Ishikawa (cell line): ENCODE measurements at regions not wholly inside any gene's neighbourhood (a gene's known extent, or its start where the extent isn't known, plus 50 kb on each side); places are given as distances from the start of the nearest gene placed in this dataset.

ENCODE experiments used
- CEBPB ChIP-seq: IDR thresholded peaks from 2 replicates; pipeline ENCODE4 v1.6.1; 2012
- CREB1 ChIP-seq: IDR thresholded peaks from 2 replicates; pipeline ENCODE4 v1.6.1; 2012; ENCODE audit warnings: low read depth
- EGR1 ChIP-seq: IDR thresholded peaks from 2 replicates; pipeline ENCODE4 v1.6.1; 2012
- EP300 ChIP-seq: IDR thresholded peaks from 2 replicates; pipeline ENCODE4 v1.6.1; 2012; ENCODE audit warnings: borderline replicate concordance
- FOXM1 ChIP-seq: IDR thresholded peaks from 2 replicates; pipeline ENCODE4 v1.6.1; 2012; ENCODE audit warnings: low read depth, borderline replicate concordance
- NFIC ChIP-seq: IDR thresholded peaks from 2 replicates; pipeline ENCODE4 v1.6.1; 2012
- RAD21 ChIP-seq: IDR thresholded peaks from 2 replicates; pipeline ENCODE4 v1.6.1; 2012; ENCODE audit warnings: low read depth
- TAF1 ChIP-seq: IDR thresholded peaks from 2 replicates; pipeline ENCODE4 v1.6.1; 2012; ENCODE audit warnings: low read depth, mild to moderate bottlenecking
- TCF12 ChIP-seq: IDR thresholded peaks from 2 replicates; pipeline ENCODE4 v1.6.1; 2012; ENCODE audit warnings: low read depth
- TEAD4 ChIP-seq: IDR thresholded peaks from 2 replicates; pipeline ENCODE4 v1.6.1; 2012
- YY1 ChIP-seq: IDR thresholded peaks from 2 replicates; pipeline ENCODE4 v1.6.1; 2012; ENCODE audit warnings: low read depth
- ZBTB7A ChIP-seq: IDR thresholded peaks from 2 replicates; pipeline ENCODE4 v1.6.1; 2012; ENCODE audit warnings: low read depth
- TF ChIP-seq, protein P1 (sequence below): IDR thresholded peaks from 2 replicates; pipeline ENCODE4 v1.6.1; 2012; ENCODE audit warnings: low read depth, mild to moderate bottlenecking
- TF ChIP-seq, protein P2 (sequence below): IDR thresholded peaks from 2 replicates; pipeline ENCODE4 v1.6.1; 2012
- TF ChIP-seq, protein P3 (sequence below): IDR thresholded peaks from 2 replicates; pipeline ENCODE4 v1.6.1; 2012

DNA sequence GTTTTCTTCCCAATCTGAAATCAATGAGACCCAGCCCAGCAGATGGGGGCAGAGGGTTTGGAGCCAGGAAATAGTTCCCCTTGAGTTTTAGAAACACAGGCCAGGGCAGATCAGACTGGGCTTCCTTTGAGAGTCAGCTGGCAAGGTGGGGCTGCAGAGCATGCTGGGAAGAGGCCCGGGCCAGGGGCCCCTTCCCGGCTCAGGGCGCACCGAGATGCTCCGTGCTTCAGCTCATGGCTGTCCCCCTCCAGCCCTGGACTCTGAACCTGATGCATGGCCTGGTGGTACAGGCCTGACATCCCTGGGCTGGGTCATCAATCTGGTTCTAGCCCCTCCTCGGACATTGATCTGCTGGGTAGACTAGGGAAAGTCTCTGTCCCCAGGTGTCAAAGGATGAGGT, 65.1 kb upstream of the RUNX3 start:
- TF ChIP-seq CEBPB (no peak), RAD21 (no peak), TAF1 (no peak), ZBTB7A (no peak), YY1 (no peak), EGR1 (no peak), CREB1 (no peak), NFIC (no peak)
- TF ChIP-seq, protein P1, sequence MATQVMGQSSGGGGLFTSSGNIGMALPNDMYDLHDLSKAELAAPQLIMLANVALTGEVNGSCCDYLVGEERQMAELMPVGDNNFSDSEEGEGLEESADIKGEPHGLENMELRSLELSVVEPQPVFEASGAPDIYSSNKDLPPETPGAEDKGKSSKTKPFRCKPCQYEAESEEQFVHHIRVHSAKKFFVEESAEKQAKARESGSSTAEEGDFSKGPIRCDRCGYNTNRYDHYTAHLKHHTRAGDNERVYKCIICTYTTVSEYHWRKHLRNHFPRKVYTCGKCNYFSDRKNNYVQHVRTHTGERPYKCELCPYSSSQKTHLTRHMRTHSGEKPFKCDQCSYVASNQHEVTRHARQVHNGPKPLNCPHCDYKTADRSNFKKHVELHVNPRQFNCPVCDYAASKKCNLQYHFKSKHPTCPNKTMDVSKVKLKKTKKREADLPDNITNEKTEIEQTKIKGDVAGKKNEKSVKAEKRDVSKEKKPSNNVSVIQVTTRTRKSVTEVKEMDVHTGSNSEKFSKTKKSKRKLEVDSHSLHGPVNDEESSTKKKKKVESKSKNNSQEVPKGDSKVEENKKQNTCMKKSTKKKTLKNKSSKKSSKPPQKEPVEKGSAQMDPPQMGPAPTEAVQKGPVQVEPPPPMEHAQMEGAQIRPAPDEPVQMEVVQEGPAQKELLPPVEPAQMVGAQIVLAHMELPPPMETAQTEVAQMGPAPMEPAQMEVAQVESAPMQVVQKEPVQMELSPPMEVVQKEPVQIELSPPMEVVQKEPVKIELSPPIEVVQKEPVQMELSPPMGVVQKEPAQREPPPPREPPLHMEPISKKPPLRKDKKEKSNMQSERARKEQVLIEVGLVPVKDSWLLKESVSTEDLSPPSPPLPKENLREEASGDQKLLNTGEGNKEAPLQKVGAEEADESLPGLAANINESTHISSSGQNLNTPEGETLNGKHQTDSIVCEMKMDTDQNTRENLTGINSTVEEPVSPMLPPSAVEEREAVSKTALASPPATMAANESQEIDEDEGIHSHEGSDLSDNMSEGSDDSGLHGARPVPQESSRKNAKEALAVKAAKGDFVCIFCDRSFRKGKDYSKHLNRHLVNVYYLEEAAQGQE = no peak

DNA sequence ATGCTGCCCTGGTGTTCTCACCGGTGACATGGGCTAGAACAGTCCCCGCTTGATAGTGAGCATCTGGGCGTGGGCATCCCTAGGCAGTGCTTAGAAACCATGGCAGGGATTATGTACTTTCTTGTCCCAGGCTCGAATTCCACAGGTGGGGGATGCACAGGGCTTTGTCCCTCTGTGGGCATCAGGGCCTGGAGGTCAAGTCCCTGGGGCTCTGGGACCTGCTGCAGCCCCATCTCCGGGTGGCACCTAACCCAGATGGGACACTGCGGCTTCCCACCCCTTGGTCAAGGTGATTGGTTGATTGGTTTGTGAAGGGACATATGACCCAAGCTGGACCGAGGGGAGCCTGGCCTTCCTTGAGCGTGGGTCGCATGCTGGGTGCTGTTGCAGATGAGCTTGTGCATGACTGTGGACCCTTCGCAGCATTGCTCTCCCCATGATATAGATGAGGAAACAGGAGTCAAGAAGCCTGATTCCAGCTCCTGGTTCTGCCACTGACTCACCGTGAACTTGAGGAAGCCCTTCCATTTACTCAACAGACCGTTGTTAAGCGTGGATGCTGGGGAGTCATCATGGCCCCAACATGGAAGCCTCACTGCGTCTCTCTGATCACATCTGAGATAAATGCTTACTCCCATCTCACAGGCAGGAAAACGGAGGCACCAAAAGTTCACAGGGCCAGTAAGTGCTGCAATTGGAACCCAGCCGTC, 64.0 kb upstream of the RUNX3 start:
- TF ChIP-seq TAF1 (no peak), NFIC (no peak), TCF12 (no peak), EGR1 (no peak), YY1 (no peak), FOXM1 (no peak), EP300 (no peak), TEAD4 (no peak), ZBTB7A (no peak)
- TF ChIP-seq, protein P1 = no peak
- TF ChIP-seq, protein P2, sequence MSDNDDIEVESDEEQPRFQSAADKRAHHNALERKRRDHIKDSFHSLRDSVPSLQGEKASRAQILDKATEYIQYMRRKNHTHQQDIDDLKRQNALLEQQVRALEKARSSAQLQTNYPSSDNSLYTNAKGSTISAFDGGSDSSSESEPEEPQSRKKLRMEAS = no peak

DNA sequence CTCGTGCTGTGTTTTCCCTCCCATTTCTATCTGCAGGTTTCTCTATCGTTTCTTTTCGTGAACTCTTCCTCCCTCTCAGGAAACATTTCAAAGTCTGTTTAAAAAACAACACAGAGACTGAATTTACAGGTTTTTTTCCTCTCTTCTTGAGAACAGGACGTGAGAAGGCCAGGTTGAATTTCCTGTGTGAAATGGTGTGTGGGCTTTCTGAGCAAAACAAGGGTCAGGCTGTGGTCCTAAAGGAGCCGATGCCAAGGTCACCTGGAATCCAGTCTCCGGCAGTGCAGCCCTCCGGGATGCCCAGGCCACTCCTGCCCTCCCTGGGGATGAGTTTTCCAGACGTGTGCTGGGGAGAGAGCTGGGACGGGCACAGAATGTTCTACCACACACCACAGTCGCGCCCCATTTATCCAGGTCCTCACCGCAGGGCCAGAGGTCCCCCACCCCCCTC, 62.7 kb upstream of the RUNX3 start:
- TF ChIP-seq YY1 = no peak
- TF ChIP-seq FOXM1 = no peak
- TF ChIP-seq TCF12 = no peak
- TF ChIP-seq, protein P2 = no peak
- no peak for TF ChIP-seq TEAD4
- TF ChIP-seq, protein P1 = no peak
- TF ChIP-seq, protein P3, sequence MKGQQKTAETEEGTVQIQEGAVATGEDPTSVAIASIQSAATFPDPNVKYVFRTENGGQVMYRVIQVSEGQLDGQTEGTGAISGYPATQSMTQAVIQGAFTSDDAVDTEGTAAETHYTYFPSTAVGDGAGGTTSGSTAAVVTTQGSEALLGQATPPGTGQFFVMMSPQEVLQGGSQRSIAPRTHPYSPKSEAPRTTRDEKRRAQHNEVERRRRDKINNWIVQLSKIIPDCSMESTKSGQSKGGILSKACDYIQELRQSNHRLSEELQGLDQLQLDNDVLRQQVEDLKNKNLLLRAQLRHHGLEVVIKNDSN = no peak
- TF ChIP-seq EP300 = no peak
- TF ChIP-seq RAD21 = no peak
- no peak for TF ChIP-seq ZBTB7A
- no peak for TF ChIP-seq CEBPB
- TF ChIP-seq CREB1 = no peak
- TF ChIP-seq TAF1 = no peak
- TF ChIP-seq EGR1 = no peak
- TF ChIP-seq NFIC = no peak

DNA sequence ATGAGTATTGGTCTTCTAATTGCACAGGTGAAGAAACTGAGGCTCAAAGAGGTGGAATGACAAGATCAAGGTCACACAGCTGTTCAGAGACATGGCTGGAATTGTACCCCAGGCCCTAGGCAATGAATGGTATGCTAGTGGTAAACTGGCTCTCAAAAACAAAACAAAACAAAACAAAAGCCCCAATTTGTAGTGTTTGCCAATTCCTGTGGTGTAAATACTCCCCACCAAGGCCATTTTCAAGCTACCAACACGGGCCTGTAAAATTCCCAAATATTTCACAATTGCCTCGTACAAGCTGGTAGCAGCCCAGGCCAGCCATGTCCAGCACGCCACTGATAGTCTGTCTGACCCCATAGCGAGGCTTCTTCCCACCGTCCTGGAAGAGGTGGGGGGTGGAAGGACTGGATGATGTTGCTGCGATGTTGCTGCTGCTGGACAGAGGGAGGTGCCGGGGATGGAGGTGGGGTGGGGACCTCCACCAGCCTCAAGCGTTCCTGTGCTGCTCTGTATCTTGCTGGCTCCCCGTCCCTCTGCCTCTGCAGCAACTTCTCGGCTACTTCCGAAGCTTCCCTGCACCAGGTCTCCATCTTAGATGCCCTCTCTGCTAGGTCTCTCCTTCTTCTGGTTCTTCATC, 62.2 kb upstream of the RUNX3 start:
- no peak for TF ChIP-seq NFIC
- TF ChIP-seq, protein P3 = no peak
- TF ChIP-seq CEBPB = no peak
- TF ChIP-seq EP300 = no peak
- no peak for TF ChIP-seq TAF1
- no peak for TF ChIP-seq RAD21
- TF ChIP-seq, protein P1 = no peak
- TF ChIP-seq TCF12 = no peak
- TF ChIP-seq, protein P2 = no peak
- TF ChIP-seq TEAD4 = no peak
